A549 (cell line): ENCODE measurements at regions not wholly inside any gene's neighbourhood (a gene's known extent, or its start where the extent isn't known, plus 50 kb on each side); places are given as distances from the start of the nearest gene placed in this dataset.

Experiments
- ATAC-seq, 2 experiments: fragments of 200-7000 bp in 1 of 2; fragments of >200 bp in 1 of 2; cut with Nextera tagmentation in 1 of 2; cut with Tn5 transposase in 1 of 2; 3 replicates each; pipeline versions ENCODE4 v1.8.0 to v1.9.1; 2018 to 2020; ENCODE audit warnings: mild to moderate bottlenecking in 1 of 2, moderate library complexity in 1 of 2
- CTCF ChIA-PET: fragments of 300-600 bp; sonication (Branson Sonifier 250); formaldehyde crosslinking; extraction: SDS; loops from one replicate; lab custom pipeline; 2021; ENCODE audit warnings: antibody characterized with exemption, inconsistent platforms; lab: Yijun Ruan, JAX
- POLR2A ChIA-PET: fragments of 350-600 bp; formaldehyde crosslinking; extraction: SDS; loops from one replicate; lab custom pipeline; 2021; ENCODE audit warnings: antibody characterized with exemption, inconsistent platforms; lab: Yijun Ruan, JAX
- DNase-seq, 2 experiments: peaks; one replicate each; pipeline versions ENCODE4 v3.0.0 to v3.0.0-alpha.2; 2011 to 2016; ENCODE audit warnings: low read depth in 1 of 2, low spot score in 1 of 2
- FAIRE-seq: peaks from 2 replicates; lab custom pipeline; 2011; peaks lifted over from hg19 to GRCh38; lab: Jason Lieb, UNC
- H3K27ac ChIP-seq, 2 experiments: fragments of >200 bp; sonication (Bioruptor Twin); formaldehyde crosslinking; 3 replicates each; pipeline ENCODE4 v1.5.1; 2016 to 2017
- H3K4me1 ChIP-seq: fragments of >200 bp; sonication (Bioruptor Twin); formaldehyde crosslinking; 3 replicates; pipeline ENCODE4 v1.6.1; 2016
- H3K4me2 ChIP-seq: fragments of >200 bp; sonication (Bioruptor Twin); formaldehyde crosslinking; 3 replicates; pipeline ENCODE4 v1.6.1; 2016
- H3K4me3 ChIP-seq: fragments of >200 bp; sonication (Bioruptor Twin); formaldehyde crosslinking; 3 replicates; pipeline ENCODE4 v1.5.1; 2016
- H3K9me3 ChIP-seq: fragments of >200 bp; sonication (Bioruptor Twin); formaldehyde crosslinking; 3 replicates; pipeline ENCODE4 v1.6.1; 2016
- CBX2 ChIP-seq: fragments of 200-600 bp; sonication (generic); IDR thresholded peaks from 2 replicates; pipeline ENCODE4 v1.6.1; 2016; ENCODE audit warnings: low read depth, mild to moderate bottlenecking, borderline replicate concordance
- CHD2 ChIP-seq: fragments of 150-350 bp; IDR thresholded peaks from 2 replicates; pipeline ENCODE4 v1.6.1; 2014; ENCODE audit warnings: low read length; ENCODE audit not compliant: partially characterized antibody
- EP300 ChIP-seq, 2 experiments: fragments of >200 bp; sonication (Bioruptor Twin); formaldehyde crosslinking; IDR thresholded peaks; 2 replicates in 1 of 2; 3 replicates in 1 of 2; pipeline ENCODE4 v1.6.1; 2016 to 2017
- ESRRA ChIP-seq: fragments of 150-350 bp; IDR thresholded peaks from 2 replicates; pipeline ENCODE4 v1.6.1; 2014; ENCODE audit warnings: mild to moderate bottlenecking, low read length, borderline replicate concordance
- FOXS1 ChIP-seq: fragments of 250-450 bp; sonication (Bioruptor Pico); IDR thresholded peaks from 2 replicates; pipeline ENCODE4 v1.5.0; 2020; ENCODE audit warnings: mild to moderate bottlenecking, moderate library complexity
- HDAC2 ChIP-seq: fragments of 200-600 bp; sonication (generic); IDR thresholded peaks from 2 replicates; pipeline ENCODE4 v1.6.1; 2016
- JUN ChIP-seq, 2 experiments: fragments of >200 bp; sonication (Bioruptor Twin); formaldehyde crosslinking; IDR thresholded peaks; 2 replicates in 1 of 2; 3 replicates in 1 of 2; pipeline ENCODE4 v1.6.1; 2016 to 2017
- JUNB ChIP-seq: fragments of >200 bp; sonication (Bioruptor Twin); formaldehyde crosslinking; IDR thresholded peaks from 2 replicates; pipeline ENCODE4 v1.6.1; 2016
- MAX ChIP-seq: IDR thresholded peaks from 2 replicates; pipeline ENCODE4 v1.6.1; 2012
- MYC ChIP-seq: IDR thresholded peaks from 2 replicates; pipeline ENCODE4 v1.6.1; 2012; ENCODE audit warnings: mild to moderate bottlenecking, inconsistent platforms, low read length, improper control_type of control experiment, borderline replicate concordance
- NFE2L2 ChIP-seq: fragments of 150-350 bp; conservative IDR thresholded peaks from 2 replicates; pipeline ENCODE4 v1.6.1; 2014; ENCODE audit warnings: low read length
- POLR2A ChIP-seq: IDR thresholded peaks from 2 replicates; pipeline ENCODE4 v1.6.1; 2012; ENCODE audit warnings: mild to moderate bottlenecking, low read length
- RARB ChIP-seq: fragments of 250-450 bp; sonication (Bioruptor Pico); IDR thresholded peaks from 2 replicates; pipeline ENCODE4 v1.8.0; 2021; ENCODE audit warnings: mild to moderate bottlenecking, moderate library complexity
- REST ChIP-seq: fragments of 200-600 bp; sonication (generic); IDR thresholded peaks from 2 replicates; pipeline ENCODE4 v1.6.1; 2016; ENCODE audit warnings: antibody characterized with exemption, mild to moderate bottlenecking, moderate library complexity
- RFX5 ChIP-seq: fragments of 450-650 bp; IDR thresholded peaks from 2 replicates; pipeline ENCODE4 v1.7.1; 2014; ENCODE audit warnings: antibody characterized with exemption, mild to moderate bottlenecking, moderate library complexity
- SREBF2 ChIP-seq: fragments of 450-650 bp; IDR thresholded peaks from 2 replicates; pipeline ENCODE4 v1.6.1; 2014; ENCODE audit warnings: mild to moderate bottlenecking, moderate library complexity
- USF2 ChIP-seq: fragments of 450-650 bp; IDR thresholded peaks from 2 replicates; pipeline ENCODE4 v1.6.1; 2014; ENCODE audit warnings: antibody characterized with exemption
- ZFP36 ChIP-seq: fragments of 450-650 bp; IDR thresholded peaks from 2 replicates; pipeline ENCODE4 v1.6.1; 2014; ENCODE audit warnings: borderline replicate concordance; ENCODE audit not compliant: partially characterized antibody
- ZSCAN20 ChIP-seq: fragments of 250-450 bp; sonication (Bioruptor Pico); IDR thresholded peaks from 2 replicates; pipeline ENCODE4 v1.8.0; 2022; ENCODE audit warnings: mild to moderate bottlenecking, moderate library complexity
- WGBS: methylation state at CpG from one replicate; pipeline ENCODE4 v1.1.6; 2017; ENCODE audit errors: missing lambda C conversion rate; 5-methylcytosine and 5-hydroxymethylcytosine counted together
- TF ChIP-seq, protein P1 (sequence below): fragments of >200 bp; sonication (Bioruptor Twin); formaldehyde crosslinking; IDR thresholded peaks from 3 replicates; pipeline ENCODE4 v1.6.1; 2016

DNA sequence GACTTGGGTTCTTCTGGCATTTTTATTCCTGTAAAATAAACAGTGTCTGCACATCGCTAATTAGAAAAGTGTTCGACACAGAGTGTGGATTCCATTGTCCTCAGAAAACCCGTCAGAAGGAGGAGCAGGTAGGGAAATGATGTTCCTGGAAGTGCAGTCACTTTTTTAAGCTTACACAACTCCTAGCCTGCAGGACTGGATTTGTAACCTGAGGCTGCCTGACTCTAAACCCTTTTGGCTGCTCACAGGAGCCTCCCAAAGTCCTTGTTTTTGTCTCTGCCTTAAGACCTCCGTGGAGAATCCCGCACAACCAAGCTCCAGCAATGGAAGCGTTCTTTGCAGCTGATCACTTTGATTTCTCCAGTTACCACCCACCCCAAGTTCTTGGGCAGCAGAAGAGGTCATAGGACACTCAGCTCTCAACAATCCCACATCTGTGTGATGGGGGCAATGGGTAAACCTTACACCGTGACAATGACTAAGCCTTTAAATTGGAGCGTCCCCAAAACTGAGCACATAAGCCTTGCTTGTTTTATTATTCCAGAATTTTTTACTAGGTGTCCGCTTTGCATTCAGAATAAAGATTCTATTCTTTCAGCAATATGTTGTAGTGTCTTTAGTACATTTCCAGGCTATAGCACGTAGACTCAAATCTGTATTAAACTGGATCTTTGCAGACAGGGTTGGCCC is 227.9 kb downstream of the TBXT start:
- ATAC-seq (no peak; a peak in 1 of 6 replicates), DNase-seq (no peak), FAIRE-seq (no peak)
- peaks cover 34% of the 10 kb centered on the region for H3K4me1 ChIP-seq
- WGBS = 92% methylated on average over 10 of the region's 10 CpGs
- no peak overlapping the region for H3K27ac ChIP-seq
- no peaks in the 10 kb centered on the region; the same call in 2 of the 3 replicates for H3K9me3 ChIP-seq
- POLR2A ChIA-PET = no interaction called here
- no peak overlapping the region for H3K4me3 ChIP-seq
- H3K4me2 ChIP-seq = no peak overlapping the region
- TF ChIP-seq FOXS1 (CRISPR knock-in tag) (no peak), NFE2L2 (no peak), MYC (no peak), EP300 (IDR thresholded peaks at IDR 0.05) (no peak), SREBF2 (no peak)
- TF ChIP-seq, protein P1, sequence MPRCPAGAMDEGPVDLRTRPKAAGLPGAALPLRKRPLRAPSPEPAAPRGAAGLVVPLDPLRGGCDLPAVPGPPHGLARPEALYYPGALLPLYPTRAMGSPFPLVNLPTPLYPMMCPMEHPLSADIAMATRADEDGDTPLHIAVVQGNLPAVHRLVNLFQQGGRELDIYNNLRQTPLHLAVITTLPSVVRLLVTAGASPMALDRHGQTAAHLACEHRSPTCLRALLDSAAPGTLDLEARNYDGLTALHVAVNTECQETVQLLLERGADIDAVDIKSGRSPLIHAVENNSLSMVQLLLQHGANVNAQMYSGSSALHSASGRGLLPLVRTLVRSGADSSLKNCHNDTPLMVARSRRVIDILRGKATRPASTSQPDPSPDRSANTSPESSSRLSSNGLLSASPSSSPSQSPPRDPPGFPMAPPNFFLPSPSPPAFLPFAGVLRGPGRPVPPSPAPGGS = no peak
- TF ChIP-seq, all 56 proteins: peak for 0
- CTCF ChIA-PET = interaction anchor here (1.0 kb wide), 1 partner anchor 36 kb away, joined by 3 read pairs; no protein-coding TSS in a partner anchor

GRCh38 chr6:165939047-165939446 is 228.6 kb downstream of the TBXT start:
- FAIRE-seq = no peak
- no peak for DNase-seq
- Histone ChIP-seq H3K4me2 (no peak overlapping the region), H3K4me3 (no peak overlapping the region), H3K4me1 (peaks cover 34% of the 10 kb centered on the region), H3K27ac (no peak overlapping the region), H3K9me3 (no peaks in the 10 kb centered on the region; the same call in 2 of the 3 replicates)
- ChIA-PET POLR2A (no interaction called here), CTCF (interaction anchor here (0.8 to 1.4 kb wide), 4 partner anchors 31 to 158 kb away, joined by 3 to 4 read pairs (median 3); no protein-coding TSS in a partner anchor)
- TF ChIP-seq SREBF2 = no peak
- TF ChIP-seq CHD2 = no peak
- no peak for TF ChIP-seq ESRRA
- no peak for TF ChIP-seq ZSCAN20 (CRISPR knock-in tag)
- no peak for TF ChIP-seq HDAC2
- no peak for TF ChIP-seq RARB (CRISPR knock-in tag)
- TF ChIP-seq ZFP36 = no peak
- no peak for TF ChIP-seq POLR2A
- TF ChIP-seq JUN (IDR thresholded peaks at IDR 0.05) = no peak
- TF ChIP-seq CBX2 = no peak
- no peak for TF ChIP-seq JUNB
- TF ChIP-seq MAX = no peak
- no peak for TF ChIP-seq REST
- TF ChIP-seq NFE2L2 = no peak
- TF ChIP-seq RFX5 = no peak
- no peak for TF ChIP-seq MYC
- no peak for TF ChIP-seq USF2
- 81% methylated on average over 5 of the region's 5 CpGs for WGBS
- ATAC-seq = no peak
